B cell (primary cell): ENCODE measurements at regions not wholly inside any gene's neighbourhood (a gene's known extent, or its start where the extent isn't known, plus 50 kb on each side); places are given as distances from the start of the nearest gene placed in this dataset.

Experiments used
- ATAC-seq: fragments of 200-7000 bp; cut with Tn5 transposase; one replicate; pipeline ENCODE4 v1.10.0; 2021; ENCODE audit warnings: low read depth, mild to moderate bottlenecking, moderate number of reproducible peaks, moderate library complexity
- CTCF ChIA-PET: fragments of 350-600 bp; sonication (Branson Sonifier 250); formaldehyde crosslinking; loops from one replicate; lab custom pipeline; 2021; ENCODE audit warnings: antibody characterized with exemption, inconsistent platforms; lab: Charles Lee
- POLR2A ChIA-PET: fragments of 350-600 bp; sonication (Branson Sonifier 250); formaldehyde crosslinking; loops from one replicate; lab custom pipeline; 2021; ENCODE audit warnings: antibody characterized with exemption; lab: Charles Lee
- DNase-seq: peaks from one replicate; pipeline ENCODE4 v3.0.0; 2013
- H2AFZ ChIP-seq: 2 replicates; pipeline ENCODE4 v1.6.1; 2012; ENCODE audit warnings: mild to moderate bottlenecking, low read depth, low read length; ENCODE audit not compliant: insufficient read depth, poor library complexity, severe bottlenecking
- H3K27ac ChIP-seq, 2 donors: 1 replicate in 1 of 2; 2 replicates in 1 of 2; pipeline ENCODE4 v1.5.1; 2012 to 2013; ENCODE audit warnings: low read length in 2 of 2, mild to moderate bottlenecking in 2 of 2, moderate library complexity in 1 of 2
- H3K27me3 ChIP-seq, 4 experiments: fragments of 200-600 bp in 1 of 4; sonication (generic) in 1 of 4; replicated peaks in 1 of 4; 1 replicate in 2 of 4; 2 replicates in 2 of 4; pipeline versions ENCODE4 v1.6.1 to v1.7.0; 2013 to 2016; ENCODE audit warnings: low read length in 3 of 4, mild to moderate bottlenecking in 2 of 4, mixed read lengths in 1 of 4, moderate library complexity in 1 of 4; ENCODE audit not compliant: insufficient read depth in 4 of 4, control insufficient read depth in 3 of 4; ENCODE audit errors: control extremely low read depth in 1 of 4
- H3K36me3 ChIP-seq, 2 experiments: replicated peaks in 1 of 2; 1 replicate in 1 of 2; 2 replicates in 1 of 2; pipeline versions ENCODE4 v1.6.1 to v1.7.1; 2013; ENCODE audit warnings: low read length in 1 of 2; ENCODE audit not compliant: insufficient read depth in 2 of 2, control insufficient read depth in 1 of 2; ENCODE audit errors: control extremely low read depth in 1 of 2, extremely low read depth in 1 of 2
- H3K4me1 ChIP-seq, 2 donors: fragments of 200-600 bp in 1 of 2; sonication (generic) in 1 of 2; 1 replicate in 1 of 2; 2 replicates in 1 of 2; pipeline versions ENCODE4 v1.5.1 to v1.6.1; 2013 to 2017; ENCODE audit warnings: low read length in 2 of 2; ENCODE audit not compliant: control insufficient read depth in 2 of 2, insufficient read depth in 2 of 2
- H3K4me2 ChIP-seq: replicated peaks from 2 replicates; pipeline ENCODE3; 2012; ENCODE audit warnings: mild to moderate bottlenecking, low read depth, low read length; ENCODE audit not compliant: poor library complexity, severe bottlenecking
- H3K4me3 ChIP-seq, 5 experiments: fragments of 200-600 bp in 1 of 5; sonication (generic) in 1 of 5; 1 replicate in 3 of 5; 2 replicates in 2 of 5; pipeline versions ENCODE4 v1.5.1 to v1.7.0; 2011 to 2016; ENCODE audit warnings: low read length in 4 of 5, mild to moderate bottlenecking in 4 of 5, low read depth in 2 of 5, control low read depth in 1 of 5, moderate library complexity in 1 of 5; ENCODE audit not compliant: insufficient read depth in 1 of 5; ENCODE audit errors: control extremely low read depth in 1 of 5, extremely low read depth in 1 of 5
- H3K79me2 ChIP-seq: fragments of 200-600 bp; sonication (generic); one replicate; pipeline ENCODE4 v1.6.0; 2016; ENCODE audit warnings: low read length; ENCODE audit not compliant: control insufficient read depth, insufficient read depth
- H3K9ac ChIP-seq: fragments of 200-600 bp; sonication (generic); 2 replicates; pipeline ENCODE4 v1.6.1; 2017; ENCODE audit warnings: mild to moderate bottlenecking, low read length, moderate library complexity
- H3K9me3 ChIP-seq, 3 donors: one replicate each; pipeline versions ENCODE4 v1.6.1 to v1.7.1; 2013; ENCODE audit warnings: low read length in 2 of 3; ENCODE audit not compliant: control insufficient read depth in 2 of 3, insufficient read depth in 1 of 3; ENCODE audit errors: control extremely low read depth in 1 of 3
- H4K20me1 ChIP-seq: 2 replicates; pipeline ENCODE4 v1.6.0; 2012; ENCODE audit warnings: mild to moderate bottlenecking, low read length; ENCODE audit not compliant: insufficient read depth, control insufficient read depth, poor library complexity, severe bottlenecking
- H3K27ac Mint-ChIP-seq: one replicate; pipeline ENCODE4 v1.8.0; 2021; ENCODE audit warnings: mixed read lengths
- H3K27me3 Mint-ChIP-seq: one replicate; pipeline ENCODE4 v1.8.0; 2021; ENCODE audit warnings: mixed read lengths
- H3K4me1 Mint-ChIP-seq: one replicate; pipeline ENCODE4 v1.8.0; 2021; ENCODE audit warnings: mixed read lengths
- H3K4me3 Mint-ChIP-seq: one replicate; pipeline ENCODE4 v1.8.0; 2021; ENCODE audit warnings: mixed read lengths
- H3K9me3 Mint-ChIP-seq: one replicate; pipeline ENCODE4 v1.8.0; 2022; ENCODE audit warnings: mixed read lengths; ENCODE audit not compliant: insufficient read depth
- CTCF ChIP-seq: fragments of 200-600 bp; IDR thresholded peaks from one replicate; pipeline ENCODE4 v1.8.0; 2022; ENCODE audit warnings: antibody characterized with exemption, mild to moderate bottlenecking
- EZH2 ChIP-seq: IDR thresholded peaks from 2 replicates; pipeline ENCODE4 v1.6.1; 2012; ENCODE audit warnings: borderline replicate concordance, low read depth, mild to moderate bottlenecking, moderate library complexity, low read length; ENCODE audit not compliant: insufficient read depth, poor library complexity, severe bottlenecking
- WGBS: methylation state at CpG from one replicate; pipeline ENCODE4 v1.1.5; 2013; ENCODE audit warnings: missing lambda C conversion rate; ENCODE audit not compliant: insufficient coverage; 5-methylcytosine and 5-hydroxymethylcytosine counted together
- intact Hi-C: fragments of 100-400 bp; cut with micrococcal nuclease; formaldehyde crosslinking; loops from one replicate; pipeline ENCODE4 v1.10.0; 2022

GRCh38 chr17:72244494-72244893 lies 123.7 kb downstream of the SOX9 start:
- intact Hi-C loops: no loop called here
- H3K4me3 Mint-ChIP-seq: no peak overlapping the region
- H3K36me3 ChIP-seq: no peaks in the 10 kb centered on the region
- H3K79me2 ChIP-seq: no peaks in the 10 kb centered on the region
- no peak overlapping the region for H3K27ac ChIP-seq
- no peak overlapping the region for H2AFZ ChIP-seq
- ChIA-PET POLR2A (no interaction called here), CTCF (no interaction called here)
- H3K27me3 Mint-ChIP-seq: no peaks in the 10 kb centered on the region
- no peak for ATAC-seq
- H3K27me3 ChIP-seq: no peaks in the 10 kb centered on the region
- H3K4me3 ChIP-seq: no peak overlapping the region
- H4K20me1 ChIP-seq: no peaks in the 10 kb centered on the region
- H3K9me3 Mint-ChIP-seq: peaks cover 10% of the 10 kb centered on the region
- no peak for DNase-seq
- H3K4me1 Mint-ChIP-seq: no peaks in the 10 kb centered on the region
- H3K27ac Mint-ChIP-seq: no peak overlapping the region
- TF ChIP-seq EZH2 (no peak), CTCF (no peak)
- H3K9me3 ChIP-seq: peaks cover 0 to 11% (median 0%) of the 10 kb centered on the region in 3 donors
- WGBS: 91% methylated on average over 3 of the region's 4 CpGs
- H3K9ac ChIP-seq: no peak overlapping the region
- H3K4me1 ChIP-seq: no peaks in the 10 kb centered on the region
- no peak overlapping the region for H3K4me2 ChIP-seq

- no peaks in the 10 kb centered on the region for H4K20me1 ChIP-seq
- Mint-ChIP-seq H3K4me3 (no peak overlapping the region), H3K9me3 (peaks cover 7% of the 10 kb centered on the region), H3K4me1 (no peaks in the 10 kb centered on the region), H3K27me3 (no peaks in the 10 kb centered on the region), H3K27ac (no peak overlapping the region)
- no peak overlapping the region for H3K4me3 ChIP-seq
- no peaks in the 10 kb centered on the region for H3K36me3 ChIP-seq
- 100% methylated on average over 2 of the region's 2 CpGs for WGBS
- TF ChIP-seq EZH2 (no peak), CTCF (no peak)
- H3K4me2 ChIP-seq: no peak overlapping the region
- H3K4me1 ChIP-seq: no peaks in the 10 kb centered on the region
- H3K27ac ChIP-seq: no peak overlapping the region
- H3K9me3 ChIP-seq: peaks cover 0 to 9% (median 0%) of the 10 kb centered on the region in 3 donors
- DNase-seq (no peak), ATAC-seq (no peak)
- ChIA-PET POLR2A (no interaction called here), CTCF (no interaction called here)
- H3K27me3 ChIP-seq: no peaks in the 10 kb centered on the region
- H2AFZ ChIP-seq: no peak overlapping the region
- H3K79me2 ChIP-seq: no peaks in the 10 kb centered on the region
- intact Hi-C loops: no loop called here
- no peak overlapping the region for H3K9ac ChIP-seq
Measured at GRCh38 chr17:72244956-72245355, 124.1 kb downstream of the SOX9 start.
